ENCODE measurements at regions not wholly inside any gene's neighbourhood (a gene's known extent, or its start where the extent isn't known, plus 50 kb on each side); places are given as distances from the start of the nearest gene placed in this dataset.

- no peak for TF ChIP-seq CTCF (IDR thresholded peaks at IDR 0.05; ENCODE audit: insufficient read depth, low read depth, low read length)
- TF ChIP-seq EZH2 (IDR thresholded peaks at IDR 0.05; ENCODE audit: insufficient read depth, low read length), result no peak
Measured at GRCh38 chr7:125336326-125336725, 406.7 kb upstream of the POT1 start.

All from astrocyte (in vitro differentiated cells and primary cell).